Stimulated activated effector memory CD8-positive, alpha-beta T cell treated with anti-CD3 and anti-CD28 coated beads, Interleukin-12 subunit alpha, Interleukin-12 subunit beta, amount 100 ng/mL, for 72 hours (primary cell): ENCODE measurements at regions not wholly inside any gene's neighbourhood (a gene's known extent, or its start where the extent isn't known, plus 50 kb on each side); places are given as distances from the start of the nearest gene placed in this dataset.
A peak's percentile ranks its signal among the peaks of the same experiment; 100 is the strongest.

ENCODE experiments used
- ATAC-seq: fragments of 150-1000 bp; cut with Tn5 transposase; 2 replicates; pipeline ENCODE4 v1.10.0; 2021
- DNase-seq, 2 donors: peaks; one replicate each; pipeline ENCODE4 v3.0.0; 2021 to 2022; ENCODE audit warnings: low spot score in 2 of 2
- H3K27ac Mint-ChIP-seq: one replicate; pipeline ENCODE4 v1.8.0; 2022; ENCODE audit warnings: mild to moderate bottlenecking, mixed read lengths
- H3K36me3 Mint-ChIP-seq: one replicate; pipeline ENCODE4 v1.8.0; 2022; ENCODE audit warnings: mild to moderate bottlenecking, mixed read lengths
- H3K4me1 Mint-ChIP-seq: one replicate; pipeline ENCODE4 v1.8.0; 2022; ENCODE audit warnings: mixed read lengths
- H3K4me3 Mint-ChIP-seq: one replicate; pipeline ENCODE4 v1.8.0; 2022; ENCODE audit warnings: mild to moderate bottlenecking, mixed read lengths
- H3K9me3 Mint-ChIP-seq: one replicate; pipeline ENCODE4 v1.8.0; 2022; ENCODE audit warnings: mixed read lengths

- ATAC-seq = no peak
- no peaks in the 10 kb centered on the region for H3K4me1 Mint-ChIP-seq
- no peaks in the 10 kb centered on the region for H3K36me3 Mint-ChIP-seq
- no peak for DNase-seq
- no peak overlapping the region for H3K27ac Mint-ChIP-seq
- no peaks in the 10 kb centered on the region for H3K9me3 Mint-ChIP-seq
- H3K4me3 Mint-ChIP-seq = no peak overlapping the region
Measured at GRCh38 chr22:47276450-47276820, 514.0 kb downstream of the TBC1D22A start.

GRCh38 chr22:47275605-47276449, 513.4 kb downstream of the TBC1D22A start:
- no peaks in the 10 kb centered on the region for H3K9me3 Mint-ChIP-seq
- ATAC-seq (no peak), DNase-seq (no peak)
- H3K27ac Mint-ChIP-seq = no peak overlapping the region
- H3K4me3 Mint-ChIP-seq = no peak overlapping the region
- no peaks in the 10 kb centered on the region for H3K4me1 Mint-ChIP-seq
- H3K36me3 Mint-ChIP-seq = no peaks in the 10 kb centered on the region

GRCh38 chr22:47274196-47274595, 511.7 kb downstream of the TBC1D22A start:
- no peak for ATAC-seq
- no peaks in the 10 kb centered on the region for H3K4me1 Mint-ChIP-seq
- no peak overlapping the region for H3K27ac Mint-ChIP-seq
- no peaks in the 10 kb centered on the region for H3K36me3 Mint-ChIP-seq
- H3K4me3 Mint-ChIP-seq = no peak overlapping the region
- no peak for DNase-seq
- no peaks in the 10 kb centered on the region for H3K9me3 Mint-ChIP-seq

GRCh38 chr22:47270463-47271135, 508.1 kb downstream of the TBC1D22A start:
- Mint-ChIP-seq H3K9me3 (no peaks in the 10 kb centered on the region), H3K4me3 (no peak overlapping the region), H3K36me3 (no peaks in the 10 kb centered on the region), H3K4me1 (no peaks in the 10 kb centered on the region), H3K27ac (no peak overlapping the region)
- ATAC-seq (no peak), DNase-seq (no peak)

- Mint-ChIP-seq H3K9me3 (no peaks in the 10 kb centered on the region), H3K4me1 (no peaks in the 10 kb centered on the region), H3K27ac (no peak overlapping the region), H3K36me3 (no peaks in the 10 kb centered on the region), H3K4me3 (no peak overlapping the region)
- no peak for ATAC-seq
- no peak for DNase-seq
Measured at GRCh38 chr22:47269516-47270088, 507.2 kb downstream of the TBC1D22A start.

- ATAC-seq (no peak), DNase-seq (no peak)
- no peak overlapping the region for H3K27ac Mint-ChIP-seq
- no peaks in the 10 kb centered on the region for H3K4me1 Mint-ChIP-seq
- H3K9me3 Mint-ChIP-seq = no peaks in the 10 kb centered on the region
- H3K36me3 Mint-ChIP-seq = no peaks in the 10 kb centered on the region
- H3K4me3 Mint-ChIP-seq = no peak overlapping the region
Measured at GRCh38 chr22:47267513-47268282, 505.2 kb downstream of the TBC1D22A start.

GRCh38 chr22:47266329-47266728, 503.9 kb downstream of the TBC1D22A start:
- H3K27ac Mint-ChIP-seq = no peak overlapping the region
- DNase-seq (no peak), ATAC-seq (no peak)
- no peaks in the 10 kb centered on the region for H3K4me1 Mint-ChIP-seq
- H3K9me3 Mint-ChIP-seq = no peaks in the 10 kb centered on the region
- no peak overlapping the region for H3K4me3 Mint-ChIP-seq
- H3K36me3 Mint-ChIP-seq = no peaks in the 10 kb centered on the region

- Mint-ChIP-seq H3K4me1 (no peaks in the 10 kb centered on the region), H3K4me3 (no peak overlapping the region), H3K27ac (no peak overlapping the region), H3K9me3 (no peaks in the 10 kb centered on the region), H3K36me3 (no peaks in the 10 kb centered on the region)
- DNase-seq (no peak), ATAC-seq (no peak)
Measured at GRCh38 chr22:47260551-47260950, 498.1 kb downstream of the TBC1D22A start.

- DNase-seq = no peak
- H3K4me3 Mint-ChIP-seq = no peak overlapping the region
- ATAC-seq = no peak
- H3K27ac Mint-ChIP-seq = no peak overlapping the region
- no peaks in the 10 kb centered on the region for H3K4me1 Mint-ChIP-seq
- H3K9me3 Mint-ChIP-seq = no peaks in the 10 kb centered on the region
- H3K36me3 Mint-ChIP-seq = no peaks in the 10 kb centered on the region
Measured at GRCh38 chr22:47259990-47260389, 497.5 kb downstream of the TBC1D22A start.

GRCh38 chr22:47259049-47259448, 496.6 kb downstream of the TBC1D22A start:
- Mint-ChIP-seq H3K4me1 (no peaks in the 10 kb centered on the region), H3K36me3 (no peaks in the 10 kb centered on the region), H3K27ac (no peak overlapping the region), H3K4me3 (no peak overlapping the region), H3K9me3 (no peaks in the 10 kb centered on the region)
- DNase-seq (no peak), ATAC-seq (no peak)

- ATAC-seq = no peak
- H3K36me3 Mint-ChIP-seq = no peaks in the 10 kb centered on the region
- H3K9me3 Mint-ChIP-seq = no peaks in the 10 kb centered on the region
- no peak overlapping the region for H3K4me3 Mint-ChIP-seq
- no peak for DNase-seq
- H3K27ac Mint-ChIP-seq = no peak overlapping the region
- H3K4me1 Mint-ChIP-seq = no peaks in the 10 kb centered on the region
Measured at GRCh38 chr22:47257976-47258375, 495.5 kb downstream of the TBC1D22A start.

GRCh38 chr22:47257566-47257965, 495.1 kb downstream of the TBC1D22A start:
- no peaks in the 10 kb centered on the region for H3K9me3 Mint-ChIP-seq
- no peaks in the 10 kb centered on the region for H3K36me3 Mint-ChIP-seq
- DNase-seq (no peak), ATAC-seq (no peak)
- H3K4me1 Mint-ChIP-seq = no peaks in the 10 kb centered on the region
- H3K4me3 Mint-ChIP-seq = no peak overlapping the region
- H3K27ac Mint-ChIP-seq = no peak overlapping the region

- H3K27ac Mint-ChIP-seq = no peak overlapping the region
- ATAC-seq (peak; percentile 48), DNase-seq (no peak)
- no peaks in the 10 kb centered on the region for H3K36me3 Mint-ChIP-seq
- no peak overlapping the region for H3K4me3 Mint-ChIP-seq
- no peaks in the 10 kb centered on the region for H3K4me1 Mint-ChIP-seq
- no peaks in the 10 kb centered on the region for H3K9me3 Mint-ChIP-seq
Measured at GRCh38 chr22:47251911-47252310, 489.5 kb downstream of the TBC1D22A start.

GRCh38 chr22:47250995-47251765, 488.7 kb downstream of the TBC1D22A start:
- peak; percentile 26 for ATAC-seq
- H3K9me3 Mint-ChIP-seq = no peaks in the 10 kb centered on the region
- no peak overlapping the region for H3K27ac Mint-ChIP-seq
- no peak for DNase-seq
- no peaks in the 10 kb centered on the region for H3K4me1 Mint-ChIP-seq
- no peak overlapping the region for H3K4me3 Mint-ChIP-seq
- no peaks in the 10 kb centered on the region for H3K36me3 Mint-ChIP-seq
